Stimulated activated CD8-positive, alpha-beta memory T cell treated with anti-CD3 and anti-CD28 coated beads, Interleukin-12 subunit alpha, Interleukin-12 subunit beta, amount 100 ng/mL, for 4 hours (primary cell): ENCODE measurements at regions not wholly inside any gene's neighbourhood (a gene's known extent, or its start where the extent isn't known, plus 50 kb on each side); places are given as distances from the start of the nearest gene placed in this dataset.

Experiments
- DNase-seq: peaks from one replicate; pipeline ENCODE4 v3.0.0-alpha.2; 2020; ENCODE audit warnings: low read depth

- no peak for DNase-seq
Measured at GRCh38 chr2:81195774-81196382, 891.3 kb upstream of the LRRTM1 start.

GRCh38 chr2:81195017-81195773 is 890.6 kb upstream of the LRRTM1 start:
- DNase-seq = no peak

DNA sequence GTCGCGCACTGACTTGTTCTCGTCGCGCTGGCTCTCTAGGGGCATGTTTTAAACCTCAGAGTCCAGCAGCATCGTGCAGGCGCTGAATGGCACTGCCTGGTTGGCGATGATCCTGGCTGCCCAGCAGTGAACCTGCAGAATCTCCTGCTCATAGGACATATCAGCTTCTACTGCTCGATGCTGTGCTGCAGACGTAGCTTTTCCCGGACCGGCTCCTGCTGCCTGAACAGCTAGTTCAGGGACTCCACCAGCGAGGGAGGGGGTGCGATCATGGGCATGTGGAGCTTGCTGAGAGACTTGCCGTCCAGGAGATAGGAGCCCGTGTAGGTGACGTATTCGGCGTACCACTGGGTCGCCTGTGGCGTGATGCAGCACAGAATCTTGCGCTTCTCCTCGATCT is 890.0 kb upstream of the LRRTM1 start:
- no peak for DNase-seq

DNA sequence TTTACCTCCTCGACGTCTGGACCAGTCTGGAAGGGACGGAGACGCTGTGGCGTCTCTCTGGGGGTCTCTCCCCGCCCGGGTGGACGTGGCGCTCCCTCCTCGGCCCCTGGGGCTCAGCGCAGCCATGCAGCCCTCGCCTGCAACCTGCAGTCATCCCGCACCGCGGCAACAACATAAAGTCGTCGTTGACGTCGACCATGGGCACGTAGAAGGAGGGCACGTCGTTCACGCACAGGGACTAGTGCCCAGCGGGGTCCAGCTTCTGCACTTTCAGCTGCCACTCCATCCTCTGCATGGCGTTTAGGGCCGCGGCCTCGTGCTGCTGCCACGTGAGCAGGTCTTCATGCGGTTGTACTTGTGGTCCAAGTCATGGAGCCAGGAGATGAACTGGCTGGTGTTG is 889.6 kb upstream of the LRRTM1 start:
- DNase-seq = no peak

DNA sequence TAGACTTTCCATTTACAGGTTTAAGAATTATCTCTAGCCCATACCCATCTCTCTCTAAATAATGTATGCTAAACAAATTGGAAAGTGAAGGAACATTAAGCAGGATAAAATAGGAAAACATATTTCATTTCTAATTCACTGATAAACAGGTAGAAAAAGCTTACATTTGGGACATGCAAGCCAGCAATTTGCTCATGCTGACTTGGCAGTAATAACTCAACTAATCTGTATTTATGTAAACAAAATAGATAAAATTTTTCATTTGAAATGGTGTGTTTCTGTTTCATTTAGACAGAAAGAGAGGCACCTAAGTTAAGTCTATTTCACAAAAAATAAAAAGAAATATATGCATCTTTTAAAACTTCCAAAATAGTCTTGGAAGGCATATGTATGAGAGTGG is 877.3 kb upstream of the LRRTM1 start:
- no peak for DNase-seq

- no peak for DNase-seq
Measured at GRCh38 chr2:81171447-81171846, 866.9 kb upstream of the LRRTM1 start.

- no peak for DNase-seq
Measured at GRCh38 chr2:81163583-81163982, 859.0 kb upstream of the LRRTM1 start.

DNA sequence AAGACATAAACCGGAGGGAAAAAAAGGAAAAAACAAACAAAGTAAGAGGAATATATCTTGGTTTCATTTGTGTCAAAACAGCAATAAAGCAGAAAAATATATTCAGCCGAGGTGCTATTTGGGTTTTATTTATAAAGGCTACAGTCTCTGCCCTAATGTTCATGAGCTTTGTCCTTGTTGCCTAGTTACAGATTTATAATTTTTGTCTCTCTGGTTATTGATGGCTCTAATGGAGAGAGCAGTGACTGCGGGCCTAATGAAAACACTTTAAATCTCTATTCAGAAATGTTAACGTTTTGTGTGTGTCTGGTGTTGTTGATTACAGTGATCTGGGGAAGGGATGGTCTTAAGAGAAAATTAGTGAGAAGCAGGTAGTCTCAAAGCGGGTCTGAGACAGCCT is 854.0 kb upstream of the LRRTM1 start:
- no peak for DNase-seq

GRCh38 chr2:81148323-81148722 is 843.8 kb upstream of the LRRTM1 start:
- no peak for DNase-seq

DNA sequence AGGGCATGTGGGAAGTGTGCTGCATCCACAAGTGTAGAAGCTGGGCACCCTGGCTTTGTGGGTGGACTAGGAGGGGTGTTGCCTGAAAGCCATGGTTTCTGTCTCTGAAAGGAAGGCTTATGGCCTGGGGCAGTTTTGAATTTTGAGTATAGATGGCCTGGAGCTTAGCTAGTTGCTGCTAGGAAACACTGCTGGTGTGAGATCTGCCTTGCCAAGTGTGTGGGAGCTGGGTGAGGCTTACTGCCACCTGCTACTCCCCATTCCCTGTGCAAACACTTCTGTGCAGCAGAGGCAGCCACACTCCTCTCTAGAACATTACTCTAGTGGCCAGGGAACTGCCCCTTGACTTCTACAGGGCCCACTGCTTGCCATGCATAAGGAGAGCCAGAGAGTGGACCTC is 831.7 kb upstream of the LRRTM1 start:
- DNase-seq = no peak

- no peak for DNase-seq
Measured at GRCh38 chr2:81097361-81097760, 792.8 kb upstream of the LRRTM1 start.

- no peak for DNase-seq
Measured at GRCh38 chr2:81093031-81093430, 788.5 kb upstream of the LRRTM1 start.

GRCh38 chr2:81087646-81088045 is 783.1 kb upstream of the LRRTM1 start:
- DNase-seq = no peak

- DNase-seq = no peak
Measured at GRCh38 chr2:81084101-81084500, 779.5 kb upstream of the LRRTM1 start.

- DNase-seq = no peak
Measured at GRCh38 chr2:81078631-81079030, 774.1 kb upstream of the LRRTM1 start.

- DNase-seq = no peak
Measured at GRCh38 chr2:81078102-81078501, 773.5 kb upstream of the LRRTM1 start.

DNA sequence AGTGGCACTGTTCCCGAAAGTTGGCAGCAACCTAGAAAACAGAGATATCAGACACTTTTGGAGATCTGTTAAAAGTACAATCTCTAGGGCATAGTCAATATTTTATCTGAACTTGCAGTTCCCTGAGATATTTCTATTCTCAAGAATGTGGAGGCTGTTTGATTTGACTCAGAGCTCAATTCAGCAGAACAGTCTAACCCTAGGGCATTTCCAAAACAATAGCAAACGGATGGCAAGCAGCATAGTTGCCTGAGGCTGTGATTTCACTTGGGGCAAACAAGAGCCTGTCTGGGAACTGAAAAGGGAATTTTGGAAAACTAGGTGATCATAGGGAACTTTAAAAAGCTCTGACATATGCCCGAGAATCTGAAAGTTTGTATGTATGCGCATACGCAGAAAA is 772.8 kb upstream of the LRRTM1 start:
- no peak for DNase-seq

GRCh38 chr2:81073412-81073811 is 768.9 kb upstream of the LRRTM1 start:
- DNase-seq = no peak

DNA sequence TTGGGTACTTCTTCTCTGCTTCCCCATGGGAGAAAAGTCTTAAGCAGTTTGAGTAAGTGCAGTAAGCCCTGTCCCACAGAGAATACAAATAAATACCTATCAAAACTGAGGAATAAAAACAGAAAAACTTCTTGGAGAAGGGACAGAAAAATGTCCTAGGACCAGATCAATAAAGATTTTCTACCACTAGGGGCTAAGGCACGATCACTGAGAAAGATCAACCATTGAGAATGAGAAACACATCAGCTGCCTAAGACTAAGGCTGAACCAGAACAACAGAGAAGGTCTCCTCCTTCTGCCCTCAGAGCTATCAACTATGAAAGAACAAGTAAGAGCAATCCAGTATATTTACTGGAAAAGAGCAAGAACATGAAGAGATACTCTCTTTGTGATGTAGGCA is 763.6 kb upstream of the LRRTM1 start:
- DNase-seq = no peak

- DNase-seq = no peak
Measured at GRCh38 chr2:81061016-81061415, 756.5 kb upstream of the LRRTM1 start.

DNA sequence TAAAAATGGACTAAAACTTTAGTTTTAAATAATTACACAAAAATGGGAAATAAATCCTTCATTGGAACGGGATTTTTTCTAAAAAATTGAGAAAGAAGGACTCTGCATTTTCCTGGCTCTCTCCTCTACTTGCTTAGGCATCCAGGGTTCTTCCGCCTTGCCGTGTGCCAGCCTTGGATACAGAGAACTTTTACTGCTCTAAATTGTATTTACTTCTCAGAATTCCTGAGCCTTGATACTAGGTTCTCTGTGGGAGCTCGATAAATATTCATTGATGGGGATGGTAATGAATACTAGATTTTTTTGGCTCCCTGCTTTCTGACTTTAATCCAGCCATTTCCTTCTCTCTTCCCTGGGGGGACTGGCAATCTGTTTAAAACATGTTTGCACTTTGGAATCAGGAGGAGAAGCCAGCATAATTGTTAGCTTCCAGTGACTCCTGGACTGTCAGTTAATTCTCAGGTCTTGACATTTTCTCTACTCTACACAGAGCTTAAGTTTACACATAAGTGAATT is 746.1 kb upstream of the LRRTM1 start:
- no peak for DNase-seq

DNA sequence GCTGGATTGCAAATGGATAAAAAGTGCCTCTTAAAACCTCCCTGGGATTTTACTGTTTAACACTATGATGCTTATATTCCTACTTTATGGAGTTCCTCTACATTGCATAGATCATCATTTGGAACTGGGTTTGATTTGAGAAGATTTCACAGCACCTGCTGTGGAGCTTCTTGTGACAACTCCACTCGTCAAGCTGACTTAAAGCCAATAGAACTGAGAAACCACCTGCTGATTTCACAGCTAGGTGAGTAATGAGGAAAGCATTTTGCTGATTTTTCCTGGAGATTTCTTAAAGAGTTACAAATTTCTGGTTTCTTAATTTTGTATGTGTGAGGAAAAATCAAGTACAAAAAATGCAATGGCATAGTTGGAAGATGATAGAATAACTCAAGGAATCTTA is 739.1 kb upstream of the LRRTM1 start:
- no peak for DNase-seq

GRCh38 chr2:81007104-81007503 is 702.6 kb upstream of the LRRTM1 start:
- no peak for DNase-seq

DNA sequence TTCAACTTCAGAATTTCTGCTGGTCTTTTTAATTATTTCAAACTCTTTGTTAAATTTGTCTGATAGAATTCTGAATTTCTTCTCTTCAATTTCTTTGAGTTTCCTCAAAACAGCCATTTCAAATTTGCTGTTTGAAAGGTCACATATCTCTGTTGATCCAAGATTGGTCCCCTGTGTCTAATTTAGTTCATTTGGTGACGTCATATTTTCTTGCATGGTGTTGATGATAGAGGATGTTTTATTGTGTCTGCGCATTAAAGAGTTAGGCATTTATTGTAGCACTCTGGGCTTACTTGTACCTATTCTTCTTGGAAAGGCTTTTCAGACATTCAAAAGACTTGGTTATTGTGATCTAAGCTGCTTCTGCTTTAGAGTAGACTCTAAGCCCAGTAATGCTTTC is 698.4 kb upstream of the LRRTM1 start:
- DNase-seq = no peak
